Coronary artery (tissue), 2 donors: ENCODE measurements at regions not wholly inside any gene's neighbourhood (a gene's known extent, or its start where the extent isn't known, plus 50 kb on each side); places are given as distances from the start of the nearest gene placed in this dataset.

Source experiments
- DNase-seq: peaks from one replicate; pipeline ENCODE4 v3.0.0-alpha.2; 2017; ENCODE audit warnings: low spot score
- H3K27ac ChIP-seq, 2 donors: fragments of 200-600 bp; sonication (generic); one replicate each; pipeline ENCODE4 v1.5.1; 2016 to 2019
- H3K4me3 ChIP-seq: fragments of 200-600 bp; sonication (generic); 2 replicates; pipeline ENCODE4 v1.5.1; 2016; ENCODE audit warnings: mild to moderate bottlenecking, moderate library complexity
- TF ChIP-seq, protein P1 (sequence below): fragments of 200-600 bp; sonication (generic); IDR thresholded peaks from one replicate; pipeline ENCODE4 v1.5.1; 2019; ENCODE audit warnings: antibody characterized with exemption

DNA sequence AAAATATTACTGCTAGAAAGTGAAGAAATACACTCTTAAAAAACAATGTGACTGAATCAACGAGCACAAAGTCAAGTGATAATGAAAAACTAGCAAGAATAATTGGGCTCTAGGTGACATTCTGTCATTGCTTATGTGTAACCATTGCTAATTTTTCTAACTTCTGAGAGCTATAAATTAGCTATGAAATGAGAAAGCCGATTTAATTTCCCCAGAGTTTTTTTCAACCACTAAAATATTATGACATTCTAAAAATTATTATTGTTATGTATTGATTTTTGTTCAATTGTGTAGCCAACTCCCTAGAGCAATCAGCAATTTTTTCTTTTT, 458.6 kb upstream of the ATXN8OS start:
- Histone ChIP-seq H3K4me3 (no peak overlapping the region), H3K27ac (no peak overlapping the region)
- DNase-seq: no peak
- TF ChIP-seq, protein P1, sequence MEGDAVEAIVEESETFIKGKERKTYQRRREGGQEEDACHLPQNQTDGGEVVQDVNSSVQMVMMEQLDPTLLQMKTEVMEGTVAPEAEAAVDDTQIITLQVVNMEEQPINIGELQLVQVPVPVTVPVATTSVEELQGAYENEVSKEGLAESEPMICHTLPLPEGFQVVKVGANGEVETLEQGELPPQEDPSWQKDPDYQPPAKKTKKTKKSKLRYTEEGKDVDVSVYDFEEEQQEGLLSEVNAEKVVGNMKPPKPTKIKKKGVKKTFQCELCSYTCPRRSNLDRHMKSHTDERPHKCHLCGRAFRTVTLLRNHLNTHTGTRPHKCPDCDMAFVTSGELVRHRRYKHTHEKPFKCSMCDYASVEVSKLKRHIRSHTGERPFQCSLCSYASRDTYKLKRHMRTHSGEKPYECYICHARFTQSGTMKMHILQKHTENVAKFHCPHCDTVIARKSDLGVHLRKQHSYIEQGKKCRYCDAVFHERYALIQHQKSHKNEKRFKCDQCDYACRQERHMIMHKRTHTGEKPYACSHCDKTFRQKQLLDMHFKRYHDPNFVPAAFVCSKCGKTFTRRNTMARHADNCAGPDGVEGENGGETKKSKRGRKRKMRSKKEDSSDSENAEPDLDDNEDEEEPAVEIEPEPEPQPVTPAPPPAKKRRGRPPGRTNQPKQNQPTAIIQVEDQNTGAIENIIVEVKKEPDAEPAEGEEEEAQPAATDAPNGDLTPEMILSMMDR: no peak

DNA sequence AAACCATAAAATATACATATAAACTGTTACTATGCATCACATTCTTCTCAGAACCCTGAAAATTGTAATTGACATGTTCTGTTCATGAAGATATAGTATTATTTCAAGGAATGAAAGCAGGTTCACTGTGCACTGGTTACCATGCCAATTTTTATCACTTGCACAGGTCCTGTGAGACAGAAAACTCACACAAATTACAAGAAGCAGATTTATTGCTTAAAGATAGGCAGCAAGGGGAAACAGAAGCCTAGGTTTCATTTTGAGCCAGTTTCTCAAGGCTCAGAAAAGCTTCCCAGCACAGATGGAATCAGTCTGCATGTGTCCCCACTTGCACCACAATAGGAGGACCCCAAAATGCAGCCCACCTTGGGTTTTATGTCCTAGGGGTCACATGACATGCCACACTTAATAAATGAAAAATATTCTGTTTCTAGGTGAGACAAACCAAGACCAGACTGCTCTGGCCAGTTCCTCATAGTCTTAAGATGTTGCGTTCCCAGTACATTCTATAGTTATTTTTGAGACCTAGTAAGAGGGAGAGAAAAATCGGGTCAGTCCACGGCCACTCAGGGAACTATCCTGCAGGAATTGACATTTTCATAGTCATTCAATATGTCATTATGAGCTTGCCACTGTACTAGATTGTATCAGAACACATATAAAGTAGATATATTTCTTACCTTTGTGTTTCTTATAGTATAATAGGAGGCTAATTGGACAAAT, 459.1 kb upstream of the ATXN8OS start:
- no peak for DNase-seq
- Histone ChIP-seq H3K4me3 (no peak overlapping the region), H3K27ac (no peak overlapping the region)
- TF ChIP-seq, protein P1: no peak

DNA sequence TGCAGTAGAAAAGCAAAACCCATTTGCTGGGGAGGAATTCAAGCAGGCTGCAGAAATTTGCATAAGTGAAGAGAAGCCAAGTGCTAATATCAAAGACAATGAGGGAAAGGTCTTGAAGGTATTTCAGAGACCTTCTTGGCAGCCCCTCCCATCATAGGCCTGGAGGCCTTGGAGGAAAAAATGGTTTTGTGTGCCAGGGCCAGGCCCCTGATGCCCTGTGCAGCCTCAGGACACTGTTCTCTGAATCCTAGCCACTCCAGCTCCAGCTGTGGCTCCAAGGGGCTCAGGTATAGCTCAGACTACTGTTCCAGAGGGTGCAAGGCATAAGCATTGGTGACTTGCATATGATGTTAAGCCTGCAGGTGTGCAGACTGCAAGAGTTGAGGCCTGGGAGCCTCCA, 463.2 kb upstream of the ATXN8OS start:
- Histone ChIP-seq H3K4me3 (no peak overlapping the region), H3K27ac (no peak overlapping the region)
- TF ChIP-seq, protein P1: no peak
- no peak for DNase-seq

DNA sequence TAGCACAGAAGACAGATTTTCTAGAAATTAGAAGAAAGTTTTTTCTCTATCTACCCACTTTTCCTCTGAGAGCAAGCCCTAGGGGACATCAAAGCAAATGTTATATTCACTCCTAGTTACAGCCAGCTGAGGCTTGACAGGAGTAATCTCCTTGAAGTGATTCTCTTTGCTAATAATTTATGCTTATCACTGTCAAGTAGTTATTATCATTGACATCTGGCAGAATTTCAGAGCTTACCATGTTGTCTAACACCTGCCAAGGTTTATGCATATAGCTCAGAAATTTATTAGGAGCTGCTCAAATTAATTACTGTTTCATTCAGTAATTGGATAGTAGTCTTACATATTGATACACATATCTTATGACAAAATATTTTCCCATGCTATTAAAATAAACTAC, 465.9 kb upstream of the ATXN8OS start:
- Histone ChIP-seq H3K27ac (no peak overlapping the region), H3K4me3 (no peak overlapping the region)
- no peak for DNase-seq
- TF ChIP-seq, protein P1: no peak

DNA sequence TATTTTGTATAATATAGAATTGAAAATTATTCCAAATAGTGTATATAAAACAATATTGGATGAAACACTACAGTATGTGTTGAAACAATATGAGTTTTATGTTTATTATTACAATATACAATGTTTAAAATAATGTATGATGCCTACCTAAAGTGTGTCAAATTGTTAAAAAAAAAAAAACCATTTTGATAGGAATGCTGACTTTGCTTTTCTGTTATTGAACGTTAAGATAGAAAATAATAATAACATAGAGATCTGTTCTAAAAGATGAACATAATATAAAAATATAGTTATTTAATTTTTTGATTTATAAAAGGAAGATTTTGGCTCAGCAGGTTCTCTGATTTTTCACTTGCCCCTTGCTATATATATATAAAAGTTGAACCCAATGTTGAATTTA, 474.6 kb upstream of the ATXN8OS start:
- no peak overlapping the region for H3K27ac ChIP-seq
- TF ChIP-seq, protein P1: no peak
- DNase-seq: no peak
- no peak overlapping the region for H3K4me3 ChIP-seq

DNA sequence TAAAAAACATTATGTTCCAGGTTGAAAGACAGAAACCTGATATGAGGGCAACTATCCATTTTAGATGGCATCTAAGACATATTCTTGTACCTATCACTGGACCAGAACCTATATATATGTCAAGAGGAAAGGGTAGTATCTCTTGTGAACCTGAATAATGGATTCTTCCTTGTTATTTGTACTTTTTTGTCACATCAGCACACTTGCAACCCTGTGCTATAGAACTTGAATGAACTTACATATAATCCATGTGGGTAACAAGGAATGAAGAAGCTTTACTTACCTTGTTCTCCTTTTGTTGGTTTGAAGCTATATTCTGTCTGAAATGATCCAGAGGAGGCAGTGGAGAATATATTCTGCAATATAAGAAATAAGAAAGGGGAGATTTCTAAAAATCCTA, 483.7 kb upstream of the ATXN8OS start:
- DNase-seq: no peak
- no peak overlapping the region for H3K27ac ChIP-seq
- TF ChIP-seq, protein P1: no peak
- H3K4me3 ChIP-seq: no peak overlapping the region

DNA sequence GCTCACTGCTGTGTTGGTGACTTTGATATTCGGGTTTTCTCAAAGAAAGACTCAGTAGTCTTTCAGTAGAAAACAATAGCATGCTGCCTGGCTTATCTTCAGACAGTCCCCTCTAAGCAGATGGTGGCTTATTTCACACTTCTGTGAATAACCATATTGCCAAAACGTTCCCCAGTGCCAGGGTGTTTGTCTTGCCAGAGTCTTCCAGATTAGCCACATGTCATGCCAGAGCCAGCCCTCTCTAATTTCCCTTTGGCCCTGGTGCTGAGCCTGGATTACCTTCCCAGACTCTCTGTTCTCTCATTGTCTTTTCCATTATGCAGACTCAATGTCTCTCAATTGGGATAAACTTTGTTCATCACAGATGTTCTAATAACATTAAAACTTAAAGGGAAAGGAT, 488.0 kb upstream of the ATXN8OS start:
- TF ChIP-seq, protein P1: no peak
- Histone ChIP-seq H3K27ac (no peak overlapping the region), H3K4me3 (no peak overlapping the region)
- DNase-seq: no peak
